Loucy (cell line): ENCODE measurements at regions not wholly inside any gene's neighbourhood (a gene's known extent, or its start where the extent isn't known, plus 50 kb on each side); places are given as distances from the start of the nearest gene placed in this dataset.

Experiments used
- EZH2phosphoT487 ChIP-seq: fragments of 200-600 bp; IDR thresholded peaks from 2 replicates; pipeline ENCODE4 v1.6.1; 2018; ENCODE audit warnings: antibody characterized with exemption, mild to moderate bottlenecking, moderate library complexity, borderline replicate concordance
- TF ChIP-seq, protein P1 (sequence below): fragments of 200-600 bp; sonication (generic); conservative IDR thresholded peaks from 2 replicates; pipeline ENCODE4 v1.5.1; 2014; ENCODE audit warnings: mild to moderate bottlenecking, antibody characterized with exemption, low read length

DNA sequence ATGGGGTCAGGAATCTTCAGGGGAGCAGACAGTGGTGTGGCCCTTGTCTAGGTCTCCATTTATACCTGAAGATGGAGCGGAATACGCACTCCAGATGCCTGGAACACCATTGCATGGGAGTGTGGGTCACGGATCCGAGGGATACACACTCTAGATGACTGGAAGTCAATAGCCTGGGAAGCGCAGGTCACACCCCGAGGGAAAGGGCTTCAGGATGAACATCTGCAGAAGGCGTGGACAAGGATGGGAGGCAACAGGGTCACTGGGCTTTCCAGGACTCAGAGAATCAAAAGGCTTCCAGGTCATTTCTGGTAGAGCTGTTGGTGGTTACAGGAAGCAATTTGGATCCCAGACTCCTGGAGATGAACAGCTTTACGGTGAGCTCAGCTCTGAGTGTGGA lies 382.2 kb upstream of the KLF6 start:
- TF ChIP-seq, protein P1, sequence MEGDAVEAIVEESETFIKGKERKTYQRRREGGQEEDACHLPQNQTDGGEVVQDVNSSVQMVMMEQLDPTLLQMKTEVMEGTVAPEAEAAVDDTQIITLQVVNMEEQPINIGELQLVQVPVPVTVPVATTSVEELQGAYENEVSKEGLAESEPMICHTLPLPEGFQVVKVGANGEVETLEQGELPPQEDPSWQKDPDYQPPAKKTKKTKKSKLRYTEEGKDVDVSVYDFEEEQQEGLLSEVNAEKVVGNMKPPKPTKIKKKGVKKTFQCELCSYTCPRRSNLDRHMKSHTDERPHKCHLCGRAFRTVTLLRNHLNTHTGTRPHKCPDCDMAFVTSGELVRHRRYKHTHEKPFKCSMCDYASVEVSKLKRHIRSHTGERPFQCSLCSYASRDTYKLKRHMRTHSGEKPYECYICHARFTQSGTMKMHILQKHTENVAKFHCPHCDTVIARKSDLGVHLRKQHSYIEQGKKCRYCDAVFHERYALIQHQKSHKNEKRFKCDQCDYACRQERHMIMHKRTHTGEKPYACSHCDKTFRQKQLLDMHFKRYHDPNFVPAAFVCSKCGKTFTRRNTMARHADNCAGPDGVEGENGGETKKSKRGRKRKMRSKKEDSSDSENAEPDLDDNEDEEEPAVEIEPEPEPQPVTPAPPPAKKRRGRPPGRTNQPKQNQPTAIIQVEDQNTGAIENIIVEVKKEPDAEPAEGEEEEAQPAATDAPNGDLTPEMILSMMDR = no peak
- no peak for TF ChIP-seq EZH2phosphoT487
